G401.6 (cell line): ENCODE measurements at regions not wholly inside any gene's neighbourhood (a gene's known extent, or its start where the extent isn't known, plus 50 kb on each side); places are given as distances from the start of the nearest gene placed in this dataset.

Source experiments
- FAIRE-seq: peaks from 2 replicates; lab custom pipeline; 2012; peaks lifted over from hg19 to GRCh38; lab: Jason Lieb, UNC

- FAIRE-seq, result no peak
These were observed 519.9 kb downstream of the HAO1 start for GRCh38 chr20:7420345-7420744.

- no peak for FAIRE-seq
These were observed 513.3 kb downstream of the HAO1 start for GRCh38 chr20:7426890-7427496.

GRCh38 chr20:7428946-7429345 is 511.3 kb downstream of the HAO1 start:
- FAIRE-seq, result no peak

GRCh38 chr20:7432612-7433011 is 507.6 kb downstream of the HAO1 start:
- no peak for FAIRE-seq

GRCh38 chr20:7437311-7437710 is 502.9 kb downstream of the HAO1 start:
- FAIRE-seq, result no peak

GRCh38 chr20:7449269-7449668 is 491.0 kb downstream of the HAO1 start:
- FAIRE-seq, result no peak

GRCh38 chr20:7452890-7453289 is 487.4 kb downstream of the HAO1 start:
- FAIRE-seq, result no peak

GRCh38 chr20:7454047-7454446 is 486.2 kb downstream of the HAO1 start:
- no peak for FAIRE-seq

- no peak for FAIRE-seq
These were observed 481.8 kb downstream of the HAO1 start for GRCh38 chr20:7458459-7458858.

- FAIRE-seq, result no peak
These were observed 481.2 kb downstream of the HAO1 start for GRCh38 chr20:7459083-7459482.

- no peak for FAIRE-seq
These were observed 477.0 kb downstream of the HAO1 start for GRCh38 chr20:7463290-7463689.

- no peak for FAIRE-seq
These were observed 469.3 kb downstream of the HAO1 start for GRCh38 chr20:7470912-7471311.

GRCh38 chr20:7490288-7490687 is 450.0 kb downstream of the HAO1 start:
- no peak for FAIRE-seq

GRCh38 chr20:7492257-7492656 is 448.0 kb downstream of the HAO1 start:
- FAIRE-seq, result no peak

GRCh38 chr20:7493311-7493710 is 446.9 kb downstream of the HAO1 start:
- FAIRE-seq, result no peak

GRCh38 chr20:7496394-7496991 is 443.8 kb downstream of the HAO1 start:
- FAIRE-seq, result no peak

GRCh38 chr20:7497985-7498384 is 442.3 kb downstream of the HAO1 start:
- FAIRE-seq, result no peak

- no peak for FAIRE-seq
These were observed 441.1 kb downstream of the HAO1 start for GRCh38 chr20:7499201-7499600.

GRCh38 chr20:7500231-7500663 is 440.0 kb downstream of the HAO1 start:
- FAIRE-seq, result no peak

GRCh38 chr20:7503501-7503900 is 436.8 kb downstream of the HAO1 start:
- no peak for FAIRE-seq

GRCh38 chr20:7505152-7505834 is 435.0 kb downstream of the HAO1 start:
- no peak for FAIRE-seq

GRCh38 chr20:7505835-7506221 is 434.4 kb downstream of the HAO1 start:
- no peak for FAIRE-seq

GRCh38 chr20:7516621-7517111 is 423.6 kb downstream of the HAO1 start:
- no peak for FAIRE-seq

GRCh38 chr20:7520361-7520760 is 419.9 kb downstream of the HAO1 start:
- no peak for FAIRE-seq
